ENCODE measurements at regions not wholly inside any gene's neighbourhood (a gene's known extent, or its start where the extent isn't known, plus 50 kb on each side); places are given as distances from the start of the nearest gene placed in this dataset.

GRCh38 chr15:88707771-88708654, 69.2 kb downstream of the ISG20 start:
- DNase-seq (ENCODE audit: low read depth in 2 of 2), result peak in 1 of 2 donors; percentile 24

- peak in 1 of 2 donors; percentile 62 for DNase-seq (ENCODE audit: low read depth in 2 of 2)
These were observed 69.8 kb downstream of the ISG20 start for GRCh38 chr15:88708655-88709054.

GRCh38 chr15:88710027-88710715, 71.4 kb downstream of the ISG20 start:
- DNase-seq (ENCODE audit: low read depth in 2 of 2), result no peak

GRCh38 chr15:88711806-88712205, 73.0 kb downstream of the ISG20 start:
- DNase-seq (ENCODE audit: low read depth in 2 of 2), result no peak

GRCh38 chr15:88714782-88715372, 76.1 kb downstream of the ISG20 start:
- DNase-seq (ENCODE audit: low read depth in 2 of 2), result no peak

GRCh38 chr15:88716543-88717381, 77.9 kb downstream of the ISG20 start:
- DNase-seq (ENCODE audit: low read depth in 2 of 2), result no peak

GRCh38 chr15:88717382-88718031, 78.7 kb downstream of the ISG20 start:
- no peak for DNase-seq (ENCODE audit: low read depth in 2 of 2)

GRCh38 chr15:88718731-88719130, 79.9 kb downstream of the ISG20 start:
- no peak for DNase-seq (ENCODE audit: low read depth in 2 of 2)

- no peak for DNase-seq (ENCODE audit: low read depth in 2 of 2)
These were observed 80.8 kb downstream of the ISG20 start for GRCh38 chr15:88719654-88720053.

- no peak for DNase-seq (ENCODE audit: low read depth in 2 of 2)
These were observed 77.7 kb upstream of the ACAN start for GRCh38 chr15:88725305-88726210.

GRCh38 chr15:88727439-88727838, 75.8 kb upstream of the ACAN start:
- no peak for DNase-seq (ENCODE audit: low read depth in 2 of 2)

GRCh38 chr15:88729581-88729980, 73.7 kb upstream of the ACAN start:
- no peak for DNase-seq (ENCODE audit: low read depth in 2 of 2)

- DNase-seq (ENCODE audit: low read depth in 2 of 2), result no peak
These were observed 72.5 kb upstream of the ACAN start for GRCh38 chr15:88730751-88731150.

- no peak for DNase-seq (ENCODE audit: low read depth in 2 of 2)
These were observed 68.0 kb upstream of the ACAN start for GRCh38 chr15:88735212-88735611.

- DNase-seq (ENCODE audit: low read depth in 2 of 2), result no peak
These were observed 67.0 kb upstream of the ACAN start for GRCh38 chr15:88736204-88736603.

- no peak for DNase-seq (ENCODE audit: low read depth in 2 of 2)
These were observed 64.4 kb upstream of the ACAN start for GRCh38 chr15:88738796-88739195.

- DNase-seq (ENCODE audit: low read depth in 2 of 2), result no peak
These were observed 63.7 kb upstream of the ACAN start for GRCh38 chr15:88739541-88739940.

- DNase-seq (ENCODE audit: low read depth in 2 of 2), result no peak
These were observed 62.9 kb upstream of the ACAN start for GRCh38 chr15:88740356-88740755.

GRCh38 chr15:88741046-88741445, 62.2 kb upstream of the ACAN start:
- no peak for DNase-seq (ENCODE audit: low read depth in 2 of 2)

- DNase-seq (ENCODE audit: low read depth in 2 of 2), result no peak
These were observed 61.6 kb upstream of the ACAN start for GRCh38 chr15:88741671-88742070.

Data from lung microvascular endothelial cell (primary cell).